ENCODE measurements at regions not wholly inside any gene's neighbourhood (a gene's known extent, or its start where the extent isn't known, plus 50 kb on each side); places are given as distances from the start of the nearest gene placed in this dataset.

DNA sequence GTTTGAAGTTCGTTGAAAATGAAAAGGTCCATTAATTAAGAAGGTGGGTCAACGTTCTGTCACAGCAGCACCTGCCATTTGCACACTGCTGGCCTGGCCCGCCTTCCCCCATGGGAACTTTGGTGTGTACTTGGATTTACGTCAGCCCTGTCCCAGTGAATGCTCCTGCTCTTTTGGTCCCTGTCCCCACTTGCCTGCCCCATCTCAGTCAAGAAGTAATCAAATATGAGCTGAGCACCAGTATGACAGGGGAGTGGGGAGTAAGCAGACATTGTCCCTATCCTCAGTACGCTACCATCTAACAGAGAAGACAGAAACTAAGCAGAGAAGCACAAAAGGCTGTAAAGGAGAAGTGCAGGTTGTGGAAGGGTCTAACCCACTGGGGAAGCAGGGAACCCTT is 65.1 kb downstream of the SLC4A3 start:
- DNase-seq (ENCODE audit: low read depth, low spot score), result no peak

DNA sequence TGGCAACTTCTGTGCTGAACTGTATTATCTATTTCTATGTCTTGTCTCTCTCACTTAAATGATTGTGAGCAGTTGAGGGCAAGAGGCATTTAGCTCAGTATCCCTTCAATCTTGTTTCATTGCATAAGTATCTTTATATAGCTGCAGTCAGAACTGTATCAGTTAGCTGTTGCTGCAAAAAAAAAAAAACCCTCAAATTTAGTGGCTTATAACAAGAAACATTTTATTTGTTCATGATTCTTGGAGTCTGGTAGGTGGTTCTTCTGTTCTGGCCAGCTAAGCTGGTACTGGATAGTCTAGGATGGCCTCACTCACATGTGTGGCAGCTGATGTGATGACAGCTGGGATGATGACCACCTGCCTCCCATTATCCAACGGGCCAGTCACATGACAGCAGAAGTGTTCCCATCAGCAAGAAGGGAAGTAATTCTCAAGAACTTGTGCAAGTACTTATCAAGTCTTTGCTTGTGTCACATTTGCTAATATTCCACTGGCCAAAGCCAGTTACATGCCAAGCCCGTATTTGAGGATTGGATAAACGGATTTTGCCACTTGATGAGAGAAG is 67.8 kb downstream of the SLC4A3 start:
- DNase-seq (ENCODE audit: low read depth, low spot score), result no peak

DNA sequence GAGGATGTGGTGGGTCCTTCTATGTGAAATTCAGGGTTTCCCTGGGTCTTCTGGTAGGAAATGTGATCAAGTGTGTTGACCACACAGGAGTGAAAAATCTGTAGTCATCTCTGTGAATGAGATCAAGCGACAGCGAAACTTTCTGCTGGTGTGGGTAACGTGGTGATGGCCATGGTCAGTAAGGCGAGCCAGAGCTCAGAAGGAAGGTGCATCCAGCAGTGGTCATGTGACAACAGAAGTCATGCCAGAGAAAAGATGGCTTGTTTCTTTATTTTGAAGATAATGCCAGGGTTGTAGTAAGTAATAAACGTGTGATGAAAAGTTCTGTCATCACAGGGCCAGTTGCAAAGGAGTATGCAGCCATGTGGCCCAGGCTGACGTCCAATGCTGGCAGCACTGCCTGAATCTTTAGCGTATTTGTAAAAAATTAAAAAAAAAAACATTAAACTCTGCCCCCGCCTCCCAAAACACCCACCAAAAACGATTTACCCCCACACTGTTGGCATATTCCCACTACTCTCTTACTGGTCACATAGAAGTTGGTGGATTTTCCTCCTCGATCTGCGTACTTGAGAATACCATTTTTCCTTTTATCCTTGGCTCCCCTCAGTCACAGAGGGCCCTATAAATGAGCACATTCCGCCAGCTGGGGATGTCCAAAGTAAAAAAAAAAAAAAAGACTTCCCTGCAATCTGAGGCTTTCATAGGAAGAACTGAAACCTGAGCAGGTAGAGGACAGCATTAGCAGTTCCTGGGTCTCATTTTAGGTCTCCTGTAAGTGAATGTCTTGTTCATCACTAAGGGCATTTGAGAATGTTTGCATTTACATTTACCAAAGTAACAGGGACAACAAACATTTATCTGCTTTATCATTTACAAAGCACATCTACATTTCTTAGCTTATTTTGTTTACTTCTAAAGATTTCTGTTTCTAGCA is 70.6 kb downstream of the SLC4A3 start:
- no peak for DNase-seq (ENCODE audit: low read depth, low spot score)

DNA sequence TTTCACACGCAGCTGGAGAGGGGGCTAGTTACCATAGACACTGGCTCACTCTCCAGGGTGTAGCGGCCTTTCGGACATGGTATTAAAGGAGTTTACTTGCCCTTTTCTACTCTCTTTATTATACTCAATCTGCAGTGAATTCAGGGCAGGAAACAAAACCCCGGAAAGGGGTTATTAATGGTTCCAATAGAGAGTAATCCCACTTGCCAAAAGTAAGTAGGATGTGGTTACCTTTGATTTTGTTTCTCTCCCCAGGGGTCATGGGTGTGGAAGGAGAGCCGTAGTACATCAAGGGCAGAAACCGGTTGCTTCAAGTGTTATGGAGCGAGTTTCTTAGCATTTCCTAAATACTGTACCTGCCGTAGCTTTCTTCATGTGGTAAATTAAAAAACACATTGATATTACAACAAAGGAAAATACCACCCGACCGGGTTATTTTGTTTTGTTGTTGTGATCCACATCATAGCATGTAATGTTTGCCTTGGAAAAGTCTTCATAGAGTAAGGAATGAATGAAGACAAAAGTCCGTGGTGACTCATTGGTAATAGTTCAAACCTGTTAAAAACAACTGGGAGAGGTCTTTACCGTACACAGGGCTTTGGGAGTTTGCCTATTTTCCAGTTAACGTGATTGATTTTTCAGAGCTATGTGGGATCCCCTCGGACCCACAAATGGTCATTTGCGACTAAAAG is 71.5 kb downstream of the SLC4A3 start:
- no peak for DNase-seq (ENCODE audit: low read depth, low spot score)

DNA sequence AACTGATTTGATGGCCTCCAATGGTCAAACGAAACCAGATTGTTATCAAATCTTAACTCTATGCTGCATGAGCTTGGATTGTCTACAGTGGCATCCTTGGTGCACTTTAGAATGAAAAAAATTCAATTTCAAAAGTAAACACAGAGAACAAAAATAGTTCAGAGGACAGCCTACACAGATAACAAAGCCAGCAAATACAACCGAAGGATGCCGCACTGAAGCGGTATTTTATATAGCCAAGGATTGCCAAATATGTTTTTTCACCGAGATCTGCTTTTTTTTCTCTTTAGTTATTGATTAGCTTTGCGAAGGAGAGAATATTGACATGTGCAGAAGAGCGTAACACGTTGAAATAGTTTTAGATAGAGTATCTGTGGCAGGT is 72.0 kb downstream of the SLC4A3 start:
- no peak for DNase-seq (ENCODE audit: low read depth, low spot score)

DNA sequence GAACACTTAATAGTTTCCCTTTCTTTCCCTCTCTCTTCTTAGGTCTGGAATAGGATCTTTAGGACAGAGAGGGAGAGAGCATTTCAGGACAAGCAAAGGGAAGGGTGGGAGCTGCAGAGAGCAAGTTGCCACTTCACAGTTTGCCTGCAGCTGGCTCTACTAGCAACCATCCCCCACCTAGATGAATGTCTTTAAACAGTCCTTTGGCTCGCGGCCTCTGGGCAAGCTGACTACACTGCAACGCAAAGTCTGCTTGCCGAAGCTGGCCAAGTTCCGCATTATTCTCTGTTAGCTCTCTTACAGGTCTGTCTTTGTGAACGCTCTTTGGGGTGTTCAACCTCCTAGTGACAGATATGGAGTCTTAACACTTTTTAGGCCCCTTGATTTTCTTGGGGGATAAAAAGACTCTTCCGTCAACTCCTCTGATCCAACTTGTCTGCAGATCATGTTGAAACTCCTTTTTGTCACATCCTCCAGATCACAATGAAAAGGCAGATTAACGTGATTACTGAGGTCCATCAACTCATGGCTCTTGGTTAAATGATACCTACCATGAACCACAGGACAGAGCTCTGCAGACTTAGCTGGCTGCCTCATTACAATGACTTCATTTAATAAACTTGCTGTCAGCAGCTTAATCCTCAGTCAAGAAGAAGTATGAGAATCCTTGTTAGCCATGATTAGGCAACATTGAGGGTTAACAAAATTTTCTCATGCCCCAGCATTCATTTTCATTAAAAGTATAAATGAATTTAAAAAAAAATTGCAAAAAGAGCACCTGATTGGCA is 74.6 kb downstream of the SLC4A3 start:
- DNase-seq (ENCODE audit: low read depth, low spot score), result no peak

DNA sequence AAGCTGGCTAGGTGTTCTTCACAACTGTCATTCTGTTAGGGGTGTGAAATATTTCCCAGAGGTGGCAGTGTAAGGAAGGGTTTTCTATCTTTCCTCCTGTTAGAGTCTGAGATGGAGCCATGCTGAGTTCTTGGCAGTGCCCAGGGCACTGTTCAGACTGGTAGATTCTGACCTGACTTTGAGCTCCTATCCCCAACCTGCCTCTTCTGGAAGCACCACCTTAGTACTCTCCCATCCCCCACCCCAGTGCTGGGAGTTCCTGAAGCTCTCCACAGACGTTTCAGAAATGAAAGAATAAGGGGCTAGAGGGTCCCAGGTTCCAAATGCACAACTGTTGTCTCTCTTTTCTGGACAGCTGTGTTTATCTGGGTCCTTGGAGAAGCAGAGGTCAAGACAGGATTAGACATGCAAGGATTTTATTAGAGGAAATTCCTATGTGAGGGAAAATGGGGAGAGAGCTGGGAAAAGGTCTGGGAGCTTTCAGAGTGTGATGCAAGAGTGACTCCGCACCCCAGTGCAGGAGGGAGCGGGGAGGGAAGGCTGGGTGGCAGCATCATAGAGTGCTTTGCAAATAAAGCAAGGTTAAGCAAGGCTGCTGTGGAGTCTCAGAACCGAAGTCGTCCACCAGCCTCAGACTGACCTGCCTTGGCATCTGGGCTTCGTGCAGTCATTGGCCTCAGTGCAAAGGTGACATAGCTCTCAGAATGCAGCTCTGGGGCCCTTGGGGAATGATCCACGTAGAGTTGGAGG is 75.5 kb downstream of the SLC4A3 start:
- DNase-seq (ENCODE audit: low read depth, low spot score), result no peak

DNA sequence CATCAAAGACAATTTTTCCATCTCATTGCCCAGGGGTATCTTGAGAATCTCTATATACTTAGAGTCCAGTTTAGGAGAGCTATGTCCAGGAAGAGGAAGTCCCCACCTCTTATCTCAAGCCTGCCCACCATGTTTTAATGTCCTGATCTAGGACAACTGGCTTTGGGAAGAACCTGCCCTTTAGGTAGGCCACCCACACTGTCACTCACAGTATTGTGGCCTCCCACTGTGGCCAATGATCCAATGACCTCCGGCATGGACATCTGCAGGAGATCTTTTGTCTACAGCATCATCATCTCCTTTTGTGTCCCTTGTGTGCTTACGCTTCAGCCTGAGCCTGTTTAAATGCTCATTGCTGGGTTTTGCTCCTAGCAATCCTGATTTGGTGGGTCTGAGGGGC is 77.4 kb downstream of the SLC4A3 start:
- DNase-seq (ENCODE audit: low read depth, low spot score), result no peak

DNA sequence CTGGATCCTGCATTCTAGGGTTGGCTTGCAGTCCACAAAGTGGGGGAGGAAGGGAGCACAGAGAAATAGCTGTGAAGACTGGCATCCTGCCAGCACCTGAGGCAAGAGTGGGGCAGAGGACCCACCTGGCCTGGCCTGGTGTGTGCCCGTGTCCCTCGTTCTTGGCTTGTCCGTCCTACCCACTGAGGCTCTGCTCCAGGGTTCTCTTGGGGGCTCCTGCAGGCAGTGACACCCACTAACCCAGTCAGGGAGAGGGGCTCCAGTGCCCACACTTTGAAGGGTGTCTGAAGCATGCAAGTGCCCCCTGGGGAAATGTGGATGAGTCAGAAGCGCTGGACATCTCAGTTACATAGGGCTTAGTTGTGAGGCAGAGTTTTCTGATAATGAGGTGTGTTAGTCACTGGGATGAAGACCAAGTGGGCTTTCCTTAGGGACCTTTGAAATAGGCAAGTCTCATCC is 79.4 kb downstream of the SLC4A3 start:
- DNase-seq (ENCODE audit: low read depth, low spot score), result no peak

DNA sequence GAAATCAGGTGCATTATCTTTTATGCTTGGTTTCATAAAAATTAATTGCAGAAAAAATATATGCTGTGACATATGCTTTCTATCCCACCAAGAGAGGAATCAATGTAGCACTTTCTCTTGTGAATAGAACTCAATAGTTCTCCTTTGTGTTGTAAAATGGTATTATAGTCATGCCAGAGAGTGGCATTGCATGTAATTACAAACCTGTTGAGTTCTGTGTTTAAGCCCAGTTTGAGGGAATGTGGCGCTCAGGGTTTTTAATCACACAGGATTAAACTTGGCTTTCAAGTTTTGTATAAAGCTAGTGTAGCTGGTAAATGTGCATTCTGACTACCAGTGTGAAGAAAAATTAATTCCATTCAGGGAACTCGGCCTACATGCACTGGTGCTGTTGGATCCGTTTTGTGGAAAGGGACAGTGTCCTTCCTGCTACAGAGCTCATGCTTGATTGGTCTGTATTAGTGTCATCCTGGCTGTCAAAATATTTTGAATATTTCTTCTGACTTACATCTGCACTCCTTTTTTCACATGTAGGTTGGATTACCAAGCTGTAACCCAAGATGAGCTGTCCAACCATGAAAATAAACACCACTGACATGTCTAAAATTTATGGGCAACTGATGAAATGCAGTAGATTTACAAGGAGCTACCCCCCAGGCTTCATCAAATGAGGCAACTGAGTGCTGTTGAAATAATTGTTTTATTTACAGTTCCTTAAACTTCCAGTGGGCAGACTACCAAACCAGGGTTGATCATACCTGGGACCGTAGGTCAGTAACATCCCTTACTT is 80.3 kb downstream of the SLC4A3 start:
- no peak for DNase-seq (ENCODE audit: low read depth, low spot score)

DNA sequence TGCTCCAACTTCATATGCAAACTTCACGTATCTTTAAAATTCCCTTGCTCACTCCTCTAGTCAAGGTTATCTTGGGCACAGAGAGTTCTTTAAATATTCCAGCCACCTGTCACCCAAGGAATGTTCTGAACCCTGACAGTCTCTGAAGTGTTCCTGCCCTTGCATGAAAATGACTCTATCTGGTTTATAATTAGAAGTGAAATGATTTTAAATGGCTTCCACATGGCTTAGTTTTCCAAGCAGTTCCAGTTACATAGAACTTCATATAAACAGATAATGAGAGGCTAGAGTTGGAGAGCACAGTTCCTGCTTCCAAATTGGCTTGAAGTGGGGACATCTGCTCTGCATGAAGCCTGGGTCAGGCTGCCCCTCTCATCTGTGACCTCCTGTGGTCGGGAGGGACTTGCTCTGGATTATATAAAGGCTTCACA is 81.9 kb downstream of the SLC4A3 start:
- no peak for DNase-seq (ENCODE audit: low read depth, low spot score)

DNA sequence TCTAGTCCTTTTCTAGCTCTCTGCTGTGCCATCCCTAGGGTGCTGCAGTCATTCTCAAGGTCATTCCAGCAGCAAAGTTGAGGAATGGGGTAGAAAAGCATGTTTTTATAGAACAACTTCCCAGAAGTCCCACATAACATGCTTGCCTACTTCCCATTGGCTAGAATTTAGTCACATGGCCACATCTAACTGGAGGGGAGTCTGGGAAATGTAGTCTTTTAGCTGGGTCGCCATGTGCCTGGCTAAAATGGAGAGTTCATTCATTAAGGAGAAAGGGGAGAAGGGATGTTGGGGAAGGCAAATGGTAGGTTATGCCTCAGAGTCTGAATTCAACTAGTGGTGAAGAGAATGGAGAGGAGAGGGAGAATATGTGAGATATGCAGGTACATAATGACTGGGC is 85.7 kb downstream of the SLC4A3 start:
- DNase-seq (ENCODE audit: low read depth, low spot score), result no peak

DNA sequence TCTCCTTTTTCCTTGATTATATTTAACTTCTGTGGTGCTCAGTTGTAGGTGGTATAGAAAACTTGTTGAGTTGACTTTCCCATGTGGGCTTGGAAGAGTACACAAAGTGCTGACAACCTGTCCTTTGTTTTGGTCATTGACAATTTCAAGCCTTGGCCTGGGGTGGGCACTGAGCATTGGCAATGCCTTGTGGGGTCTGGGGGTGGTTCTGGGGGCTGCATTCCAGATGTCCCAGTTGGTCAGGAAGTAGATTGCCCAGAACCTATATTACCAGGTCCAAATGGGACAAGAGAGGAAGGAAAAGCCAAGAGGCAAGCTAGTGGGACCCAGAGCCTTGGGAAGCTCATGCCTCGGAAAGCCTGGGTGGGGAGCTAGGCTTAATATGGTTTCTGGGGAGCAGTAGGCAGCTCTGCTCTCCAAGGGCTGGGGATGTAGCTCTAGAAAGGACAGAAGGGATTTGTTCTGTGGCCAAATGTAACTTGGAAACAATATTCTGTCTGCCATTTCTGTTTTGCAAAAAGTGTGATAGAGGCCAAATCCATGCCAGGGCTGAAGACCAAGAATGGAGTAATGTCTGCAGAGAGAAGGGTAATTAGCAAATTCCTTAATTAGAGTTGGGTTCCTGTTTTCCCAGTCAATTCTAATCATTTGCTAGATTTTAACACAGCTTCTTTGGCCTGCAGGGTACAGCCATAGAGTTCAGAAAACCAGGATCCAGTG is 87.4 kb downstream of the SLC4A3 start:
- no peak for DNase-seq (ENCODE audit: low read depth, low spot score)

DNA sequence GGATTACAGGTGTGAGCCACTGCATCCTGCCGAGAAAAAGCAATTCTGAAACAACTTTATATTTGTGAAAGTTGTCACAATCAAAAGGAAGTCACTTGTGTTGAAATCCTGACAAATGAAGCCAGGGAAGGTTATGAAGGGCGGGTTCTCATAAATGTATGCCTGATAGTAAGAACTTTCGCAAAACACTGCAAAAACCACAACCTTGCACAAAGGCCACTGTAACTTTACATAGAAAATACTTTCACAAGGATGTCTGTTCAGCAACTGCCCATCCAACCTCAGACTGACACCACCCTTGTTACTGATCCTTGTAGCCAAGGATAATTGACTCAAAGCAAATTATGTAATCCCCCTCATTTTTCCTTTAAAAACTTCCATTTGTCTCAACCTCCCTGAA is 90.6 kb downstream of the SLC4A3 start:
- no peak for DNase-seq (ENCODE audit: low read depth, low spot score)

DNA sequence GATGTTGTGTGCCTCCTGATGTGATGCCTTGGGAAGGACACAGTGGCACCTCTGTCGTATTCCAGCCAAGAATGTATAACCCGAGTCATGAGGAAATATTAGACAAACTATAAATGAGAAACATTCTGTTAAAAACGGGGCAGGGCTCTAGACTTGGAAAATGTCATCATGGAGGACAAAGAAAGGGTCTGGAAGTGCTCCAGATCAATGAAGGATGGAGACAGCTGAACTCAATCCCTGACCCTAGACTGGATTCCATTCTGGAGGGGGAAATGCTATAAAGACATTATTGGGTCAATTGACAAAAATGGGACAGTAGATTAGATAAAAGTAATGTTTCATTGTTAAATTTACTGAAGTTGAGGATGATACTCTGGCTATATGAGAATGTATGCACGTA is 92.1 kb downstream of the SLC4A3 start:
- no peak for DNase-seq (ENCODE audit: low read depth, low spot score)

DNA sequence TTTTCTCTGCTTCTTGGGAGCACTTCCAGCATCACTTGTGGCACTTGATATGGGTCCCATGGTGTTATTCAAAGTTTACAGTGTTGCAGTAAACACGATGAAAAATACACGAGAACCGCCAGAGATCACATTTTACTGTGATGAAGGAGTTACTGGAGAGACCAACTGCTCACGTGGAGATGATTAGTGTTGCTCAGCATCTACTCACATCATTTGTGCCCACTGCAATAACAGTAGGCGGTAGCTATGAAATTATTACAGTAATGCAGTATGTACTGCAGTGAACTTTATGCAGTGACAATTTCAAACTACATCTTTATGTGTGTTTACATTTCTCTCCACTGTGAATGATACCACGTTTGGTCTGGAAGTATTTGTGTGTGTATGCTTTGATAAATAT is 93.5 kb downstream of the SLC4A3 start:
- DNase-seq (ENCODE audit: low read depth, low spot score), result no peak

DNA sequence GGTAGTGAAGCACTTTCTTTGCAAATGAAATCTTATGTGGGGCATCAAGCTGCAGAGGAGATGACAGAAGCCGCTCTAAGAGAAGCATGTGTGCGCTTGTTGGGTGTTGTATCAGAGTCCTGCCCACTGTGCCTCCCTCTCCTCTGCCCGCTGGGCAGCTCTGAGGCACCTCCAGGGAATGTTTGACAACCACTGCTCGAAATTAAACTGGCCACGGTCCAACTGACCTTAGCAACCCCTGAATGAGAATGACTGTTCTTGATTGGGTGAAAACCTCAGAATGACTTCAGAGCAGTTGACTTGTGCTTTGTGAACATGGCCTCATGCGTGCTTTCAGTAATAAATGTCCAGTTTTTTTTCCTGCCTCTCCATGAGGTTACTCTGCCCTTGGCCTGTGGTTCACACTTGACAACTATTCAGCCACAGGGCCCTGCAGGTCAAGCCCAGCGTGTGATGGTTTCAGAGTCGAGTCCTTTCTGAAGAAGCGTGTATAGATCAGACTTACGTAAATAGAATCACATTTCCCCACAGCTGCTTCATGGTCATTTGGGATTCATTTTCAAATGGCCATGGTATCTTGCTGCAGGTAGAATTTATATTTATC is 94.9 kb downstream of the SLC4A3 start:
- no peak for DNase-seq (ENCODE audit: low read depth, low spot score)

DNA sequence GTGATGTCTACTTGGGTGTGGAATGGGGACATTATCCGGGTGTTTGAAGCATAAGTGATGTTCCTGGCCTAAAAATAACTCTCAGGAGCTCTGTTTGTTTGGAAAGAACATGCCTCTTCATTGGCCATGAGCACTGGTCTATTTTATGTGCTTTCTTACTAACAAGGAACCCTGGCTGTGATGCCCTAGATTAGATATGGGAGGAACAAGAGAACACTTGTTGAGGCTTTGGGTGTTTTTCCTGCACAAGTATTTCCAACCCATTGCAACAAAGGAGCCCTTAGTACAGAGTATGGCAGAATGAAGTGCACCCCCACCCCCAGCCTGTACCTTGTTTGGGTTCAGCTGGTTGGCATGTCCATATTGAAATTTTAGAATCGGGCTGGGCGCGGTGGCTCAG is 95.9 kb downstream of the SLC4A3 start:
- no peak for DNase-seq (ENCODE audit: low read depth, low spot score)

DNA sequence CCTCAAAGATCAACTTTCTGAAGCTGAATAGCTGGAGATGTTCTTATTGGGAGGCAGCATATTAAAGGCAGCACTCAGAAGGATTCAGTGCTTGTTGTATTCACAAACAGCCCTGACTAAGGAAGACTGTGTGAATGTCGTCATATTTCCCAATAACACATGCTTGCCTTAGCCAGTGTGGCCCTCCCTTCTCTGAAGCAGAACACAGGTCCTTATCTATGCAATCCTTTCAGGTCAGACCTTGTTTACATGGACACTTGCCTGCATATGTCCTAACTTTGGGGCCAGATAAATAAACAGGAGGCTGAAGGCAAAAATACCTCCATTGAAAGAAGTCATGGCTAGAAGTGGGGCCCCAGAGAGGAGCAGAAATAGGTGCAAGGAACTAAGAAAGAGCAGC is 97.2 kb downstream of the SLC4A3 start:
- no peak for DNase-seq (ENCODE audit: low read depth, low spot score)
